NCI-H2171 (cell line): ENCODE measurements at regions not wholly inside any gene's neighbourhood (a gene's known extent, or its start where the extent isn't known, plus 50 kb on each side); places are given as distances from the start of the nearest gene placed in this dataset.

Source experiments
- DNase-seq: peaks from one replicate; lab custom pipeline; 2025; lab: John Stamatoyannopoulos, UW

GRCh38 chr2:71776227-71776626 lies 322.9 kb downstream of the DYSF start:
- DNase-seq: no peak

GRCh38 chr2:71773218-71773617 lies 319.9 kb downstream of the DYSF start:
- DNase-seq: no peak

GRCh38 chr2:71772510-71773172 lies 319.3 kb downstream of the DYSF start:
- DNase-seq: no peak

- DNase-seq: no peak
Measured at GRCh38 chr2:71767663-71768062, 314.3 kb downstream of the DYSF start.

- DNase-seq: no peak
Measured at GRCh38 chr2:71759060-71759459, 305.7 kb downstream of the DYSF start.

GRCh38 chr2:71757351-71757750 lies 304.0 kb downstream of the DYSF start:
- no peak for DNase-seq

GRCh38 chr2:71756280-71756906 lies 303.0 kb downstream of the DYSF start:
- DNase-seq: no peak

GRCh38 chr2:71751590-71751989 lies 298.2 kb downstream of the DYSF start:
- no peak for DNase-seq

GRCh38 chr2:71749671-71750101 lies 296.3 kb downstream of the DYSF start:
- no peak for DNase-seq

GRCh38 chr2:71748227-71748626 lies 294.9 kb downstream of the DYSF start:
- DNase-seq: no peak

GRCh38 chr2:71747559-71747958 lies 294.2 kb downstream of the DYSF start:
- DNase-seq: no peak

GRCh38 chr2:71746946-71747501 lies 293.7 kb downstream of the DYSF start:
- DNase-seq: no peak

- no peak for DNase-seq
Measured at GRCh38 chr2:71744781-71745180, 291.4 kb downstream of the DYSF start.

- DNase-seq: no peak
Measured at GRCh38 chr2:71743995-71744675, 290.8 kb downstream of the DYSF start.

- no peak for DNase-seq
Measured at GRCh38 chr2:71742953-71743601, 289.7 kb downstream of the DYSF start.

- no peak for DNase-seq
Measured at GRCh38 chr2:71736986-71737385, 283.6 kb downstream of the DYSF start.

- DNase-seq: no peak
Measured at GRCh38 chr2:71736091-71736861, 282.9 kb downstream of the DYSF start.
